ENCODE measurements at regions not wholly inside any gene's neighbourhood (a gene's known extent, or its start where the extent isn't known, plus 50 kb on each side); places are given as distances from the start of the nearest gene placed in this dataset.

- Histone ChIP-seq H3K79me2 (ENCODE audit: control insufficient read depth, insufficient read depth, low read length) (no peaks in the 10 kb centered on the region), H2AFZ (ENCODE audit: low read depth, low read length) (no peak overlapping the region), H3K4me1 (replicated peaks in 1 of 2; ENCODE audit: control insufficient read depth in 2 of 2, insufficient read depth in 2 of 2, low read length in 2 of 2) (no peaks in the 10 kb centered on the region), H3K9ac (ENCODE audit: insufficient read depth in 1 of 2, low read depth in 2 of 2, low read length in 2 of 2) (no peak overlapping the region), H3K27me3 (ENCODE audit: control insufficient read depth in 2 of 2, insufficient read depth in 2 of 2, low read length in 2 of 2) (no peaks in the 10 kb centered on the region), H3K4me3 (no peak overlapping the region), H3K9me1 (ENCODE audit: control insufficient read depth, insufficient read depth, low read length) (no peaks in the 10 kb centered on the region), H4K20me1 (replicated peaks; ENCODE audit: control insufficient read depth, insufficient read depth, low read length) (no peaks in the 10 kb centered on the region), H3K36me3 (ENCODE audit: control insufficient read depth, insufficient read depth, low read length) (no peaks in the 10 kb centered on the region), H3K4me2 (ENCODE audit: insufficient read depth, low read length) (no peak overlapping the region), H3K27ac (ENCODE audit: extremely low read depth, low read depth, low read length) (no peak overlapping the region), H3K9me3 (replicated peaks; ENCODE audit: control insufficient read depth, insufficient read depth, low read depth, low read length) (no peaks in the 10 kb centered on the region)
- TF ChIP-seq CBX8 (IDR thresholded peaks at IDR 0.05; ENCODE audit: borderline replicate concordance, extremely low read depth, low read depth, low read length, poor library complexity, severe bottlenecking) (no peak), MEIS2 (IDR thresholded peaks at IDR 0.05; ENCODE audit: partially characterized antibody) (no peak), POLR2AphosphoS5 (IDR thresholded peaks at IDR 0.05; ENCODE audit: control insufficient read depth, insufficient read depth, low read depth, low read length) (no peak), NR2C1 (IDR thresholded peaks at IDR 0.05) (no peak), NR2C1 (tag; IDR thresholded peaks at IDR 0.05) (no peak)
- ATAC-seq (no peak), DNase-seq (ENCODE audit: extremely low read depth in 1 of 4, low spot score in 3 of 4) (no peak), FAIRE-seq (no peak)
- WGBS (ENCODE audit: insufficient coverage, low coverage, missing lambda C conversion rate): 0% methylated on average over 2 of the region's 2 CpGs
- intact Hi-C loops (cut with micrococcal nuclease) (no loop called here), in situ Hi-C loops (cut with MboI) (no loop called here)
- ChIA-PET CTCF (ENCODE audit: low intra/inter-chr PET ratio) (no interaction called here), POLR2A (interaction anchor here (0.8 kb wide), 1 partner anchor 26 kb away, joined by 3 read pairs; no protein-coding TSS in a partner anchor)
- BruUV-seq (replicated peaks): no TSS peak
Observed at GRCh38 chr2:198471291-198471690, 666.9 kb downstream of the PLCL1 start.

DNA sequence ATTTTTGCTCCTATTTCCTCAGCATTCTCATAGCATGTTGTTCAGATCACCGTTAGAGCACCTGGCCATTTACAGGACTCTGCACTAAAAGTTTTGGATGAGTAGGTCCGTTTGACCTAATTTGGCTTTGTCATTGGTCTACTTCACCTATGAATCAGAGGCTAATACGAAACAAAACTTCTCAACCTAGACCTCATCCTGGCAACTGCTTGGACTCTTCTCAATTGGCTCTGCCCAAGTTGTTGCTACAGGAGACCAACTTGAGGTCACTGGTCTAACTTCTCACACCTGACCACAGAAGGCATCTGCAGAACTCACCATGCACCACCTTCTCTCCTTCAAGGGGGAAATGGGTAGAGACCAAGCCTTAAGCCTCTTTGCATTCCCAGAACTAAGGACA is 663.7 kb downstream of the PLCL1 start:
- intact Hi-C loops (cut with micrococcal nuclease): no loop called here
- POLR2A ChIA-PET: no interaction called here
- 0% methylated on average over 3 of the region's 3 CpGs for WGBS (ENCODE audit: insufficient coverage, low coverage, missing lambda C conversion rate)

More for the DNA sequence above, 663.7 kb downstream of the PLCL1 start:
- FAIRE-seq: no peak
- Histone ChIP-seq H3K27ac (ENCODE audit: extremely low read depth, low read depth, low read length) (no peak overlapping the region), H3K4me1 (replicated peaks in 1 of 2; ENCODE audit: control insufficient read depth in 2 of 2, insufficient read depth in 2 of 2, low read length in 2 of 2) (no peaks in the 10 kb centered on the region), H3K9me1 (ENCODE audit: control insufficient read depth, insufficient read depth, low read length) (no peaks in the 10 kb centered on the region), H3K9me3 (replicated peaks; ENCODE audit: control insufficient read depth, insufficient read depth, low read depth, low read length) (no peaks in the 10 kb centered on the region), H3K9ac (ENCODE audit: insufficient read depth in 1 of 2, low read depth in 2 of 2, low read length in 2 of 2) (no peak overlapping the region), H3K79me2 (ENCODE audit: control insufficient read depth, insufficient read depth, low read length) (no peaks in the 10 kb centered on the region), H4K20me1 (replicated peaks; ENCODE audit: control insufficient read depth, insufficient read depth, low read length) (no peaks in the 10 kb centered on the region), H3K4me3 (no peak overlapping the region), H3K36me3 (ENCODE audit: control insufficient read depth, insufficient read depth, low read length) (no peaks in the 10 kb centered on the region), H3K27me3 (ENCODE audit: control insufficient read depth in 2 of 2, insufficient read depth in 2 of 2, low read length in 2 of 2) (no peaks in the 10 kb centered on the region), H3K4me2 (ENCODE audit: insufficient read depth, low read length) (no peak overlapping the region), H2AFZ (ENCODE audit: low read depth, low read length) (no peak overlapping the region)
- CTCF ChIA-PET (ENCODE audit: low intra/inter-chr PET ratio): no interaction called here
- in situ Hi-C loops (cut with MboI): no loop called here
- DNase-seq (ENCODE audit: extremely low read depth in 1 of 4, low spot score in 3 of 4): no peak
- TF ChIP-seq FOS (IDR thresholded peaks at IDR 0.05; ENCODE audit: extremely low read depth, insufficient read length): no peak
- no peak for ATAC-seq
- no TSS peak for BruUV-seq (replicated peaks)
